ENCODE measurements at regions not wholly inside any gene's neighbourhood (a gene's known extent, or its start where the extent isn't known, plus 50 kb on each side); places are given as distances from the start of the nearest gene placed in this dataset.

- SMC1A ChIA-PET (ENCODE audit: uncharacterized antibody, unreplicated experiment) = no interaction called here
- TF ChIP-seq CEBPZ (IDR thresholded peaks at IDR 0.05; ENCODE audit: low read depth, low read length) (no peak), SIN3A (IDR thresholded peaks at IDR 0.05; ENCODE audit: low read depth, low read length) (no peak), SUZ12 (IDR thresholded peaks at IDR 0.05; ENCODE audit: unreplicated experiment) (no peak), NFYB (IDR thresholded peaks at IDR 0.05; ENCODE audit: insufficient read depth, low read depth, low read length) (no peak), HDAC6 (IDR thresholded peaks at IDR 0.05; ENCODE audit: unreplicated experiment) (no peak), JUNB (IDR thresholded peaks at IDR 0.05) (no peak), ZSCAN29 (IDR thresholded peaks at IDR 0.05) (no peak), HDAC2 (IDR thresholded peaks at IDR 0.05) (no peak)
- TF ChIP-seq, protein P1, sequence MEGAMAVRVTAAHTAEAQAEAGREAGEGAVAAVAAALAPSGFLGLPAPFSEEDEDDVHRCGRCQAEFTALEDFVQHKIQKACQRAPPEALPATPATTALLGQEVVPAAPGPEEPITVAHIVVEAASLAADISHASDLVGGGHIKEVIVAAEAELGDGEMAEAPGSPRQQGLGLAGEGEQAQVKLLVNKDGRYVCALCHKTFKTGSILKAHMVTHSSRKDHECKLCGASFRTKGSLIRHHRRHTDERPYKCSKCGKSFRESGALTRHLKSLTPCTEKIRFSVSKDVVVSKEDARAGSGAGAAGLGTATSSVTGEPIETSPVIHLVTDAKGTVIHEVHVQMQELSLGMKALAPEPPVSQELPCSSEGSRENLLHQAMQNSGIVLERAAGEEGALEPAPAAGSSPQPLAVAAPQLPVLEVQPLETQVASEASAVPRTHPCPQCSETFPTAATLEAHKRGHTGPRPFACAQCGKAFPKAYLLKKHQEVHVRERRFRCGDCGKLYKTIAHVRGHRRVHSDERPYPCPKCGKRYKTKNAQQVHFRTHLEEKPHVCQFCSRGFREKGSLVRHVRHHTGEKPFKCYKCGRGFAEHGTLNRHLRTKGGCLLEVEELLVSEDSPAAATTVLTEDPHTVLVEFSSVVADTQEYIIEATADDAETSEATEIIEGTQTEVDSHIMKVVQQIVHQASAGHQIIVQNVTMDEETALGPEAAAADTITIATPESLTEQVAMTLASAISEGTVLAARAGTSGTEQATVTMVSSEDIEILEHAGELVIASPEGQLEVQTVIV (IDR thresholded peaks at IDR 0.05; ENCODE audit: borderline replicate concordance, partially characterized antibody) = no peak
- TF ChIP-seq, protein P2, sequence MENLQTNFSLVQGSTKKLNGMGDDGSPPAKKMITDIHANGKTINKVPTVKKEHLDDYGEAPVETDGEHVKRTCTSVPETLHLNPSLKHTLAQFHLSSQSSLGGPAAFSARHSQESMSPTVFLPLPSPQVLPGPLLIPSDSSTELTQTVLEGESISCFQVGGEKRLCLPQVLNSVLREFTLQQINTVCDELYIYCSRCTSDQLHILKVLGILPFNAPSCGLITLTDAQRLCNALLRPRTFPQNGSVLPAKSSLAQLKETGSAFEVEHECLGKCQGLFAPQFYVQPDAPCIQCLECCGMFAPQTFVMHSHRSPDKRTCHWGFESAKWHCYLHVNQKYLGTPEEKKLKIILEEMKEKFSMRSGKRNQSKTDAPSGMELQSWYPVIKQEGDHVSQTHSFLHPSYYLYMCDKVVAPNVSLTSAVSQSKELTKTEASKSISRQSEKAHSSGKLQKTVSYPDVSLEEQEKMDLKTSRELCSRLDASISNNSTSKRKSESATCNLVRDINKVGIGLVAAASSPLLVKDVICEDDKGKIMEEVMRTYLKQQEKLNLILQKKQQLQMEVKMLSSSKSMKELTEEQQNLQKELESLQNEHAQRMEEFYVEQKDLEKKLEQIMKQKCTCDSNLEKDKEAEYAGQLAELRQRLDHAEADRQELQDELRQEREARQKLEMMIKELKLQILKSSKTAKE (IDR thresholded peaks at IDR 0.05; ENCODE audit: low read depth, poor library complexity, severe bottlenecking) = no peak
- Histone ChIP-seq H3K4me1 (ENCODE audit: control insufficient read depth, insufficient read depth, low read length) (no peaks in the 10 kb centered on the region), H3K79me2 (ENCODE audit: control insufficient read depth, insufficient read depth, low read length) (no peaks in the 10 kb centered on the region), H2AFZ (ENCODE audit: control insufficient read depth, low read depth, low read length) (no peak overlapping the region), H3K4me3 (no peak overlapping the region), H3K27me3 (replicated peaks in 1 of 2; ENCODE audit: control insufficient read depth in 2 of 2, insufficient read depth in 2 of 2, low read length in 1 of 2) (no peaks in the 10 kb centered on the region), H3K36me3 (ENCODE audit: control insufficient read depth in 2 of 2, insufficient read depth in 2 of 2, low read length in 1 of 2) (no peaks in the 10 kb centered on the region), H3K27ac (ENCODE audit: control insufficient read depth, insufficient read depth) (no peak overlapping the region), H3K9me3 (replicated peaks; ENCODE audit: control insufficient read depth, insufficient read depth, low read length) (no peaks in the 10 kb centered on the region), H3K9ac (ENCODE audit: control insufficient read depth, insufficient read depth, low read length) (no peak overlapping the region), H3K4me2 (ENCODE audit: control insufficient read depth, insufficient read depth) (no peak overlapping the region), H4K20me1 (ENCODE audit: control insufficient read depth, insufficient read depth) (no peaks in the 10 kb centered on the region)
- RAD21 ChIA-PET (ENCODE audit: unreplicated experiment) = no interaction called here
- CTCF ChIA-PET = no interaction called here
- FAIRE-seq = no peak
- no peak for ATAC-seq
- POLR2A ChIA-PET = interaction anchor here (0.6 kb wide), 1 partner anchor 437 kb away, joined by 3 read pairs; no protein-coding TSS in a partner anchor
- intact Hi-C loops (cut with micrococcal nuclease; ENCODE audit: unreplicated experiment) = no loop called here
- no peak for DNase-seq (ENCODE audit: low read depth, low spot score)
- WGBS (ENCODE audit: insufficient coverage, insufficient replicate concordance, low lambda C conversion rate, missing lambda C conversion rate) = 0% methylated on average over 3 of the region's 3 CpGs
- in situ Hi-C loops (cut with MboI) = no loop called here
- no TSS peak for BruUV-seq (replicated peaks)
Measured at GRCh38 chr18:55787536-55788073, 199.6 kb upstream of the TCF4 start.
